LNCAP (cell line): ENCODE measurements at regions not wholly inside any gene's neighbourhood (a gene's known extent, or its start where the extent isn't known, plus 50 kb on each side); places are given as distances from the start of the nearest gene placed in this dataset.

Experiments
- TF ChIP-seq, protein P1 (sequence below): fragments of 450-650 bp; IDR thresholded peaks from 2 replicates; pipeline ENCODE4 v1.5.1; 2017; ENCODE audit warnings: mild to moderate bottlenecking

DNA sequence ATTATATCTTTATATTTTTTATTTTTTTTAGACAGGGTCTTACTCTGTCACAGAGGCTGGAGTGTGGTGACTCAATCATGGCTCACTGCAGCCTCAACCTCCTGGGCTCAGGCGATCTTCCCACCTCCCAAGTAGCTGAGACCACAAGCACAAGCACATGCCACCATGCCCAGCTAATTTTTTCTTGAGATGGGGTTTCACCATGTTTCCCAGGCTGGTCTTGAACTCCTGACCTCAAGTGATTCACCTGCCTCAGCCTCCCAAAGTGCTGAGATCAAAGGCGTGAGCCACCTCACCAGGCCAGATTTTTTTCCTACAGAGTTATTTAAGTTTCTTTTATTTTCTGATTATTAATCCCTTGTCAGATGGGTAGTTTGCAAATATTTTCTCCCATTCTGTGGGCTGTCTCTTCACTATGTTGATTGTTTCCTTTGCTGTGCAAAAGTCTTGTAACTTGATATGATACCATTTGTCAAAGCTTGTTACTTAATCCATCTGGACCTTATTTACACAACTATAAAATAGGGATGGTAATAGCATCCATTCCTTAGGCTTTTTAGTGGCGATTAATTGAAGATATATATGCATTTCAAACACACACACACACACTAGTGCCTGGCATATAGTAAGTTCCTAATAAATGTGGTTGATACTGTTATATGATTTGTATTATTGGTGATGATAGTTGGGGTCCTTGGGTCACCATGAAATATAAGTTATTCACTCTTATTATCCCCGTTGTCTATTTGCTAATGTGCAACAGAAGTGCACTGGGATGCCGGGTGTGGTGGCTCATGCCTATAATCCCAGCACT lies 187.1 kb downstream of the BCAS1 start:
- TF ChIP-seq, protein P1, sequence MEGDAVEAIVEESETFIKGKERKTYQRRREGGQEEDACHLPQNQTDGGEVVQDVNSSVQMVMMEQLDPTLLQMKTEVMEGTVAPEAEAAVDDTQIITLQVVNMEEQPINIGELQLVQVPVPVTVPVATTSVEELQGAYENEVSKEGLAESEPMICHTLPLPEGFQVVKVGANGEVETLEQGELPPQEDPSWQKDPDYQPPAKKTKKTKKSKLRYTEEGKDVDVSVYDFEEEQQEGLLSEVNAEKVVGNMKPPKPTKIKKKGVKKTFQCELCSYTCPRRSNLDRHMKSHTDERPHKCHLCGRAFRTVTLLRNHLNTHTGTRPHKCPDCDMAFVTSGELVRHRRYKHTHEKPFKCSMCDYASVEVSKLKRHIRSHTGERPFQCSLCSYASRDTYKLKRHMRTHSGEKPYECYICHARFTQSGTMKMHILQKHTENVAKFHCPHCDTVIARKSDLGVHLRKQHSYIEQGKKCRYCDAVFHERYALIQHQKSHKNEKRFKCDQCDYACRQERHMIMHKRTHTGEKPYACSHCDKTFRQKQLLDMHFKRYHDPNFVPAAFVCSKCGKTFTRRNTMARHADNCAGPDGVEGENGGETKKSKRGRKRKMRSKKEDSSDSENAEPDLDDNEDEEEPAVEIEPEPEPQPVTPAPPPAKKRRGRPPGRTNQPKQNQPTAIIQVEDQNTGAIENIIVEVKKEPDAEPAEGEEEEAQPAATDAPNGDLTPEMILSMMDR, result no peak

DNA sequence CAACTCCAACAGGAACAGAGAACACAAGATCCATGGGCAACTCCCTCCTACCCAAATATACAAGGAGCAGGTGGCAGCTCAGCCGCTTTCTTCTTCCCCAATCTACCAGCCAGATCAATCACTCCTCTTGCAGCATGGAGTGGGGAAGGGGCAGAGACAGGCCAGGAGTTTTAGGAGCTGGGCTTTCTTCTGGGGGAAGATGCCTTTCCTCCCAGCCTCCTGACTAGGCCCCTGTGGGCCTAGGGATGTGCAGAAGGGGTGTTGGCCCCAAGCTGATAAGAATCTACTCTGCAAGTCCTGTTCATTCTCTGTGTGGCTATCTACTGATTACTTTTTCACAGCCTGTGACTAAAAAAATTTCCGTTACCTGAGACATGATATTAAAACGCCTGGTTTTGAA lies 189.0 kb downstream of the BCAS1 start:
- TF ChIP-seq, protein P1, result no peak

DNA sequence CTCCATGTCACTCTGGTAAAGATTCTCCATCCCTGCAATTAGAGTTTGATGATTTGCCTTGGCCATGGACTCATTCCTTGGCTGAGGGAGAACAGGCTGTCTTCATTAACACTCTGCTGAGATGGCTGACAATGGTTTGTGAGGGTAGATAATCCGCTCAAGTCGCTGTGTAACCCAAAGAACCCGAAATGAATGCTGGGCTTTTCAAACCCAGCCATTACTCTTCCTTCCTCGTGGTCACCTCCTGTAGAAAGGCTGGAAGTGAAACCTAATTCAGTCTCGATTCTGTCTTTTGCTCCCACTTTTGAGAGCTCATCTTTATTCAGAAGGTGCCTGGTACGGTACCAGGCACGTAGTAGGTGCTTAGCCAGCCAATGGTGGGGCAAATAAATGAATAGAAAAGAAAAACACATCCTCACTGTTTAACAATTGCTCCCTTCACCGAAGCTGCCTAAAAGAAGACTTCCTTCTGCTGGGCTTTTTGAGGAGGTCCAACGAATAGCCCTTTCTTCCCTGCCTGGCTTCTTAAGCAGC lies 190.2 kb downstream of the BCAS1 start:
- TF ChIP-seq, protein P1, result no peak

DNA sequence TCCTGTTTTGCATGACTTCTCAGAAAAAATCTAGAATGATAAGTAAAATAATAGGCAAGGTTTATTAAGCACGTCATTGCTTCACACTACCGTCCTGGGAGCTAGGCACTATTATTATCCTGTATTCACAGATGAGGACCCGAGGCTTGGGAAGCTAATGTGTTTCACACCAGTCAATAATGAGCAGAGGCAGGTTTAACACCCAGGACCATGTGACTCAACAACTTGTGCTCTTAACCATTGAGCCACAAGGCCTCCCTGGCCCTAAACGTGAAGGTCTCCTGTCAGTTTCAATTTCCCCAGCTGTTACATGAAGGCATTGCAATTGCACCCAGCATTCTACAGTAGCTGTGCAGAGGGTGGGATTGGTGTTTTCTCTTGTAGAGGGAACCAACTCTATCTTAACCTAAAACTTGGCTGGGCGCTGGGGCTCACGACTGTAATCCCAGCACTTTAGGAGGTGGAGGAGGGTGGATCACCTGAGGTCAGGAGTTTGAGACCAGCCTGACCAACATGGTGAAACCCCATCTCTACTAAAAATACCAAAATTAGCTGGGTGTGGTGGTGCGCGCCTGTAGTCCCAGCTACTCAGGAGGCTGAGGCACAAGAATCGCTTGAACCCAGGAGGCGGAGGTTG lies 191.2 kb downstream of the BCAS1 start:
- TF ChIP-seq, protein P1, result no peak

DNA sequence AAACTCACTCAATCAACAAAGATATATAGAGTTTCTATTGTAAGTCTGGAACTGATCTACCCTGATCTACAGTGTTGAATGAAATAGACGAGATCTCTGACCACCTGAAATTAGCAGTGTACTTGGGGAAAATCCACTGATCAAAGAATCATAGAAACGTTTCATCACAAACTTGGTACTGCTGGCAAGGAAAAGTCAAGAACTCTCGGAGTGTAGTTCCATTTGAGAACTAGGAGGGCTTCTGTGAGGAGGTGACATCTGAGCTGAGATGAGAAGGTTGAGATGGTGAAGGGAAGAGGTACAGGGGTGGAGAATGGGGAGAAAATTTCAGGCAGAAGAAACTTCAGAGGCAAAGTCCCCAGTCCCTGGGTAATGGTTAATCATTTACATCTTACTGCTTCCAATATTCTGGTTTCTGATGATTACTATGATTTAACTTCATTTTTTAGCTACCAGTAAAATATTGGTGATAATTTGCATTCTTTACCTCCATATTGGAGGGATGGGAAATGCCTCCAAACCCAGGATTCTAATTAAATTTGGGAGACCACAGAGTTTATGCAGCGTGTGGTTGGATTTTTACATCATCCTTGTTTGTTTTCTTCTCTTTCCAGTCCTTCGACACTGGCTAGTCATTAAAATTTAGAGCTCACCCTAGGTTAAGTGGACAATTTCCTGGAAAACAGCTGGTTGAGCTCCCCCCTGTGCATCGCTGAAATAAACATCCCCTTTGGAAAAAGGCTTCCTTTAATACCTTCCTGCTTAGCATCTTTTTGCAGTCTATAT lies 191.9 kb downstream of the BCAS1 start:
- TF ChIP-seq, protein P1, result no peak

DNA sequence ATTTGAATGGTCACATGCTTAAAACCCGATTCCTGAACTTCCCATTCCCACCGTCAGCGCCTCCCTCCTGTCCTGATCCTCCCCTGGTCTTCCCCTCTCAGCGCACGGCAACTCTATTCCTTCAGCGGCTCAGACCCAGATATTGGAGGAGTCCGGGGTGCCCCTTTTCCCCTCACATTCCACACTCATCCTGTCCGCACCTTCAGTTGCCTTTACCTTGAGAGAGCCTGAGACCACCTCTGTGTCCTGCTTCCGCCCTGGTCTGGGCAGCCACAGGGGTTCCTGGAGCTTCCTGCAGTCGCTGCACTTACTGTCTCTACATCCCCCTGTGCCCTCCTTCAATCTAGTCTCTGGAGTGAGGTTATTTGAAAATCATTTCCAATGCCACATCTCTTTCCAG lies 193.4 kb downstream of the BCAS1 start:
- TF ChIP-seq, protein P1, result no peak

DNA sequence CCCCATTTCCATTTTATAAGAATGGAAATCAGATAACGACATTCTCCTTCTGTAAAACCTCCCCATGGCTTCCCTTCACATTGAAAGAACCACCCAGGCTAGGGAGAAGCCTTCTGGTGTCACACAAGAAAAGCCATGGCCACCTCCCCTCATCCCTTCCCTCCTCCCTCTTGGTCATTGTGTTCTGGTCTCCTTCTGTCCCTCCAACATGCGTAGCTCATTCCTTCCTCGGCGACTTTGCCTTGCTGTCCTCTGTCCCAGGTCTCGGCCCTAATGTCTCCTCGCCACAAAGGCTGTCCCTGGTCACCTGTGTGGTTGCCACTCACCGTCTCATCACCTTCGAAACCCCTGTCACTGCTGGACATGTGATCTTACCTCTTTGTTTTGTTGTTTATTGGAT lies 193.9 kb downstream of the BCAS1 start:
- TF ChIP-seq, protein P1, result no peak
